ENCODE measurements at regions not wholly inside any gene's neighbourhood (a gene's known extent, or its start where the extent isn't known, plus 50 kb on each side); places are given as distances from the start of the nearest gene placed in this dataset.

GRCh38 chr2:133953524-133953923, 300.3 kb upstream of the MGAT5 start:
- TF ChIP-seq CTCF (IDR thresholded peaks at IDR 0.05; ENCODE audit: partially characterized antibody, unreplicated experiment): no peak
- H3K27ac Mint-ChIP-seq (ENCODE audit: unreplicated experiment): no peak overlapping the region
- no peak for DNase-seq
- no peak overlapping the region for H3K4me3 Mint-ChIP-seq (ENCODE audit: unreplicated experiment)
- no peaks in the 10 kb centered on the region for H3K9me3 Mint-ChIP-seq (ENCODE audit: unreplicated experiment)
- no peaks in the 10 kb centered on the region for H3K4me1 Mint-ChIP-seq (ENCODE audit: low read depth, unreplicated experiment)
- H3K27me3 Mint-ChIP-seq (ENCODE audit: unreplicated experiment): peaks cover 5% of the 10 kb centered on the region
- H3K36me3 Mint-ChIP-seq (ENCODE audit: unreplicated experiment): no peaks in the 10 kb centered on the region

- no peak overlapping the region for H3K4me3 Mint-ChIP-seq (ENCODE audit: unreplicated experiment)
- H3K27me3 Mint-ChIP-seq (ENCODE audit: unreplicated experiment): peaks cover 5% of the 10 kb centered on the region
- no peak for DNase-seq
- no peaks in the 10 kb centered on the region for H3K4me1 Mint-ChIP-seq (ENCODE audit: low read depth, unreplicated experiment)
- no peak overlapping the region for H3K27ac Mint-ChIP-seq (ENCODE audit: unreplicated experiment)
- H3K9me3 Mint-ChIP-seq (ENCODE audit: unreplicated experiment): no peaks in the 10 kb centered on the region
- no peak for TF ChIP-seq CTCF (IDR thresholded peaks at IDR 0.05; ENCODE audit: partially characterized antibody, unreplicated experiment)
- H3K36me3 Mint-ChIP-seq (ENCODE audit: unreplicated experiment): no peaks in the 10 kb centered on the region
Observed at GRCh38 chr2:133954636-133955035, 299.2 kb upstream of the MGAT5 start.

- no peaks in the 10 kb centered on the region for H3K36me3 Mint-ChIP-seq (ENCODE audit: unreplicated experiment)
- H3K27me3 Mint-ChIP-seq (ENCODE audit: unreplicated experiment): peaks cover 5% of the 10 kb centered on the region
- no peaks in the 10 kb centered on the region for H3K9me3 Mint-ChIP-seq (ENCODE audit: unreplicated experiment)
- no peak for DNase-seq
- TF ChIP-seq CTCF (IDR thresholded peaks at IDR 0.05; ENCODE audit: partially characterized antibody, unreplicated experiment): no peak
- no peak overlapping the region for H3K27ac Mint-ChIP-seq (ENCODE audit: unreplicated experiment)
- no peak overlapping the region for H3K4me3 Mint-ChIP-seq (ENCODE audit: unreplicated experiment)
- H3K4me1 Mint-ChIP-seq (ENCODE audit: low read depth, unreplicated experiment): no peaks in the 10 kb centered on the region
Observed at GRCh38 chr2:133955169-133955568, 298.7 kb upstream of the MGAT5 start.

GRCh38 chr2:133956434-133956935, 297.4 kb upstream of the MGAT5 start:
- H3K27me3 Mint-ChIP-seq (ENCODE audit: unreplicated experiment): peaks cover 5% of the 10 kb centered on the region
- no peak overlapping the region for H3K27ac Mint-ChIP-seq (ENCODE audit: unreplicated experiment)
- no peak overlapping the region for H3K4me3 Mint-ChIP-seq (ENCODE audit: unreplicated experiment)
- no peaks in the 10 kb centered on the region for H3K4me1 Mint-ChIP-seq (ENCODE audit: low read depth, unreplicated experiment)
- no peaks in the 10 kb centered on the region for H3K9me3 Mint-ChIP-seq (ENCODE audit: unreplicated experiment)
- H3K36me3 Mint-ChIP-seq (ENCODE audit: unreplicated experiment): no peaks in the 10 kb centered on the region
- TF ChIP-seq CTCF (IDR thresholded peaks at IDR 0.05; ENCODE audit: partially characterized antibody, unreplicated experiment): no peak
- no peak for DNase-seq

- no peak for DNase-seq
- H3K4me3 Mint-ChIP-seq (ENCODE audit: unreplicated experiment): no peak overlapping the region
- TF ChIP-seq CTCF (IDR thresholded peaks at IDR 0.05; ENCODE audit: partially characterized antibody, unreplicated experiment): no peak
- H3K27ac Mint-ChIP-seq (ENCODE audit: unreplicated experiment): no peak overlapping the region
- no peaks in the 10 kb centered on the region for H3K4me1 Mint-ChIP-seq (ENCODE audit: low read depth, unreplicated experiment)
- no peaks in the 10 kb centered on the region for H3K9me3 Mint-ChIP-seq (ENCODE audit: unreplicated experiment)
- H3K27me3 Mint-ChIP-seq (ENCODE audit: unreplicated experiment): peaks cover 5% of the 10 kb centered on the region
- H3K36me3 Mint-ChIP-seq (ENCODE audit: unreplicated experiment): no peaks in the 10 kb centered on the region
Observed at GRCh38 chr2:133957724-133958480, 296.0 kb upstream of the MGAT5 start.

All from glutamatergic neuron (in vitro differentiated cells).